M059J (cell line): ENCODE measurements at regions not wholly inside any gene's neighbourhood (a gene's known extent, or its start where the extent isn't known, plus 50 kb on each side); places are given as distances from the start of the nearest gene placed in this dataset.
A peak's percentile ranks its signal among the peaks of the same experiment; 100 is the strongest.
"Not testable (repeated sequence)": the region's sequence is repeated elsewhere in the genome, so short reads cannot be mapped to it uniquely, and the experiment has no call there.

Experiments used
- DNase-seq: peaks from one replicate; pipeline ENCODE4 v3.0.0-alpha.2; 2012; ENCODE audit warnings: low read depth

DNA sequence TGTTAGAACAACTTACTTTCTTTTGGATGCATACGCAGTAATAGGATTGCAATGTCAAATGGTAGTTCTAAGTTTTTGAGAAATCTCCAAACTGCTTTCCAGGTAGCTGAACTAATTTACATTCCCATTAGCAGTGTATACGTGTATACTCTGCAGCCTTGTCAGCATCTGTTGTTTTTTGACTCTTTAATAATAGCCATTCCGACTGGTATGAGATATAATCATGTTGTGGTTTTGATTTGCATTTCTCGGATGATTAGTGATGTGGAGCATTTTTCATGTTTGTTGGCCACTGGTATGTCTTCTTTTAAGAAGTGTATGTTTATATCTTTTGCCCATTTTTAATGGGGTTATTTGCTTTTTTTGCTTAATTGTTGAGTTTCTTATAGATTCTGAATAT, 76.9 kb upstream of the HNRNPA1L2 start:
- DNase-seq = not testable (repeated sequence)

DNA sequence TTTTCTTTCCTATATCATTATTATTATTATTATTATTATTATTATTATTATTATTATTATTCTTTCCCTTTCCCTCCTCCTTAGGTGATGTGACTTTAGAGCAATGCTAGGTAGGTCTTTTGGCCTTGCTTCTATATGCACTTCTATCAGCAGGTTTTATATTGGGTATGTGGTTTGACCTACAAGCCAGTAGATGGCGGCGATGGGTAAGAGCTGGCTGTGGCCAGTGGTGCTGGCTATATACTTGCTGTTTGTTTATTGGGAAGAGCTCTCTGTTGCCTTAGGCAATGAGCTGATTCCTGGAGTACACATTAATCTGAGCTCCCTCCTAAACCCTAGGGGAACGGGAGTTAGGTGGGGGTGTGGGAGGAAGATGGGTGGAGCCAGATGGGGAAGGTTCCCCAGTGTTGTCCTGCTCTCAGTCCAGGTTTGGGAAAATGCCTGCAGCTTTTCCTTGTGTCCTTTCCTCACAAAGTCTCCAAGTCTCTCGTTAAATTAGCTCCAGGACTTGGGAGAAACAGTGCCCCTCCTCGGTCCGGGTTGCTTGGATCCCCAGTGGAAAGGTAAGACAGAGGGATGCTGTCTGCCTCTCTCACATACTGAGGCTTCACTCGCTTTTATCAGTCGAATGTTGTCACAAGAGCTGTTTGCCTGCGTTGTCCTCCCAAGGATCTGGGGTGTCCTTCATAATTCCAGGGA, 72.2 kb upstream of the HNRNPA1L2 start:
- peak; percentile 3 for DNase-seq

DNA sequence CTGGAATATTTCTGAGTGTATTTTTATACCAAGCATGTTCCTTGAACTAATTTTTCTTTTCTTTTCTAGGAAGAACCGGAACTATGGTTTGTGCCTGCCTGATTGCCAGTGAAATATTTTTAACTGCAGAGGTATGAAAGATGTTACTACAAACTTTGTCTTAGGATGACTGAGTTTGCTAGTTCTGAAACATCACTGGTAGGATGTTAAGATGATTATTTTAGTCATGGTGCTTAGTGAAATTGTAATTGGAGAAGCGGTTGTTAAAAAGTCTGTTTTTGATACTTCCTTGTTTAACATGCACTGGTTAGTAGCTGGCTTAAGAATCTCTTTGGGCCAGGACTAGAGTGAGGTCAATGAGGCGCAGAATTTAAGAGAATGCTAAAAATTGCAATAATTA, 71.1 kb upstream of the HNRNPA1L2 start:
- not testable (repeated sequence) for DNase-seq

DNA sequence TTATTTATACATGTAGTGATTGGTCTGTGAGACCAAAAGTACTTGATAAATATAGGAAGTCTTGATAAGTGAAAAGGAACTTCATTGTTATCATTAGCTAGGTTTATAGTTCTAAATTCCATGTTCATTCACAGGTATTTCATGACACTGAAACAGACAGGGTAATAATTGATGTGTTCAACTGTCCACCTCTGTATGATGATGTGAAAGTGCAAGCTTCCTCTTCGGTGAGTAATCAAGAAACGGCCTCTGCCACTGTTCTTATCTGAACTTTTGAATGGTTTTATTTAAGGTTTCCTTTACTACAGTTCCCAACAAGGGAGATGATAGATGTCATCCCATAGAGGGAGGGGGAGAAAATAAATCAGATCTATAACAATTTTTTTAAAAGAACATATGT, 59.3 kb upstream of the HNRNPA1L2 start:
- DNase-seq = not testable (repeated sequence)
